ENCODE measurements at regions not wholly inside any gene's neighbourhood (a gene's known extent, or its start where the extent isn't known, plus 50 kb on each side); places are given as distances from the start of the nearest gene placed in this dataset.

- DNase-seq (ENCODE audit: low read depth): no peak
- TF ChIP-seq, protein P1, sequence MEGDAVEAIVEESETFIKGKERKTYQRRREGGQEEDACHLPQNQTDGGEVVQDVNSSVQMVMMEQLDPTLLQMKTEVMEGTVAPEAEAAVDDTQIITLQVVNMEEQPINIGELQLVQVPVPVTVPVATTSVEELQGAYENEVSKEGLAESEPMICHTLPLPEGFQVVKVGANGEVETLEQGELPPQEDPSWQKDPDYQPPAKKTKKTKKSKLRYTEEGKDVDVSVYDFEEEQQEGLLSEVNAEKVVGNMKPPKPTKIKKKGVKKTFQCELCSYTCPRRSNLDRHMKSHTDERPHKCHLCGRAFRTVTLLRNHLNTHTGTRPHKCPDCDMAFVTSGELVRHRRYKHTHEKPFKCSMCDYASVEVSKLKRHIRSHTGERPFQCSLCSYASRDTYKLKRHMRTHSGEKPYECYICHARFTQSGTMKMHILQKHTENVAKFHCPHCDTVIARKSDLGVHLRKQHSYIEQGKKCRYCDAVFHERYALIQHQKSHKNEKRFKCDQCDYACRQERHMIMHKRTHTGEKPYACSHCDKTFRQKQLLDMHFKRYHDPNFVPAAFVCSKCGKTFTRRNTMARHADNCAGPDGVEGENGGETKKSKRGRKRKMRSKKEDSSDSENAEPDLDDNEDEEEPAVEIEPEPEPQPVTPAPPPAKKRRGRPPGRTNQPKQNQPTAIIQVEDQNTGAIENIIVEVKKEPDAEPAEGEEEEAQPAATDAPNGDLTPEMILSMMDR (conservative IDR thresholded peaks at IDR 0.05; ENCODE audit: control insufficient read depth, insufficient read depth, low read depth, low read length): no peak
- H3K4me3 ChIP-seq (ENCODE audit: control insufficient read depth, low read depth, low read length): no peak overlapping the region
Measured at GRCh38 chr3:82960379-82960778, 1198.9 kb upstream of the GBE1 start.

DNA sequence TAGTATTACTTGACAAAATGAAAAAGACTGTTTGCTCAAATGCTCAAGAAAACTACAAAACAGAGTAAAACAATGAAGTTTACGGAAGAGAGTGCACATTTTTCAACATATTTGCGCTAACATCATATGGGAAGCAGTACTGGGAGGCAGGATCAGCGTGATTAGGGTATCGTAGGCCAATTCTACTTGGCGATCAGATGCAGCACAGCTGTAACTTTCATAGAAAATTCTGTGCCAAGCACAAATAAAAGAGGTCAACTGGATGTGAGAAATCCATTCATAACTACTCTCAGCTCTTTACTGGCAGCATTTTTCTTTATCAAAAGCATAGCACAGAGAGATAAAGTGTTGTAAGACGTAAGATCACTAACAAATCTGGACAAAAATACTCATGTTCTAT, 1196.3 kb upstream of the GBE1 start:
- no peak for DNase-seq (ENCODE audit: low read depth)
- H3K4me3 ChIP-seq (ENCODE audit: control insufficient read depth, low read depth, low read length): no peak overlapping the region
- TF ChIP-seq, protein P1 (conservative IDR thresholded peaks at IDR 0.05; ENCODE audit: control insufficient read depth, insufficient read depth, low read depth, low read length): no peak

DNA sequence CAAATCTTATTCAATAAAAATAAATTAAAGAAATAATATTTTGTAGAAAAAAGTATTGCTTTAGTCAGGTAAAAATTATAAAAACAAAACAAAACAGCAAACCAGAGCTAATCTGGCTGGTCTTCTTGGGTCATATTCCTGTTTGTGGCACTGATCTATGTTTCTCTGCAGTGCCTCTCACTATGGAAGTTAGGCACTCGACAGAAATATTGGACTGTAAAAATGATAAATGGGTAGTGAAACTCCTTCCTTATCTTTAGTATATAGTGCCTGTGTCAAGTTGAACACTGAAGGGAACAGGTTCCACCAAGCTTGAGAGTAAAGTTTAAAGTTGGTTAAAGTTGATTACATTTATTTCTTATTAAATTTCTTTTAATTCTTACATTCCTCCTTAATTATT, 1195.6 kb upstream of the GBE1 start:
- TF ChIP-seq, protein P1 (conservative IDR thresholded peaks at IDR 0.05; ENCODE audit: control insufficient read depth, insufficient read depth, low read depth, low read length): no peak
- no peak for DNase-seq (ENCODE audit: low read depth)

DNA sequence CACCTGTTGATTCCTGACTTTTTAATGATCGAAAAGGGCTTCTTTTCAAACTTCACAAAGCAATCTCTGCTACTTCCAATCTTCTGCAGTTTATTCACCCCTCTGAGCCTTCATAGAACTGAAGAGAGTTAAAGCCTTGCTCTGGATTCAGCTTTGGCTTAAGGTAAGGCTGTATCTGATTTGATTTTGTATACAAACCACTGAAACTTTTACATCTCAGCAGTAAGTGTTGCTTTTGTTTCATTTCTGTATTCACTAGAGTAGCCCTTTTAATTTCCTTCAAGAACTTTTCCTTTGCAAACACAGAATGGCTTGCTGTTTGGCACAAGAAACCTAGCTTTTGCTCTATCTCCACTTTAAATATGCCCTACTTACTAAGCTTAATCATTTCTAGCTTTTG, 1193.0 kb upstream of the GBE1 start:
- DNase-seq (ENCODE audit: low read depth): no peak
- TF ChIP-seq, protein P1 (conservative IDR thresholded peaks at IDR 0.05; ENCODE audit: control insufficient read depth, insufficient read depth, low read depth, low read length): no peak
- no peak overlapping the region for H3K4me3 ChIP-seq (ENCODE audit: control insufficient read depth, low read depth, low read length)

More for the DNA sequence above, 1195.6 kb upstream of the GBE1 start:
- no peak overlapping the region for H3K4me3 ChIP-seq (ENCODE audit: control insufficient read depth, low read depth, low read length)

- TF ChIP-seq, protein P1 (conservative IDR thresholded peaks at IDR 0.05; ENCODE audit: control insufficient read depth, insufficient read depth, low read depth, low read length): no peak
- no peak overlapping the region for H3K4me3 ChIP-seq (ENCODE audit: control insufficient read depth, low read depth, low read length)
- no peak for DNase-seq (ENCODE audit: low read depth)
Measured at GRCh38 chr3:82942041-82942440, 1180.6 kb upstream of the GBE1 start.

- H3K4me3 ChIP-seq (ENCODE audit: control insufficient read depth, low read depth, low read length): no peak overlapping the region
- DNase-seq (ENCODE audit: low read depth): no peak
- TF ChIP-seq, protein P1 (conservative IDR thresholded peaks at IDR 0.05; ENCODE audit: control insufficient read depth, insufficient read depth, low read depth, low read length): no peak
Measured at GRCh38 chr3:82940124-82940523, 1178.7 kb upstream of the GBE1 start.

- no peak for DNase-seq (ENCODE audit: low read depth)
- TF ChIP-seq, protein P1 (conservative IDR thresholded peaks at IDR 0.05; ENCODE audit: control insufficient read depth, insufficient read depth, low read depth, low read length): no peak
- H3K4me3 ChIP-seq (ENCODE audit: control insufficient read depth, low read depth, low read length): no peak overlapping the region
Measured at GRCh38 chr3:82939491-82940097, 1178.1 kb upstream of the GBE1 start.

All from fibroblast of mammary gland (primary cell).